Spleen (tissue), 11 donors: ENCODE measurements at regions not wholly inside any gene's neighbourhood (a gene's known extent, or its start where the extent isn't known, plus 50 kb on each side); places are given as distances from the start of the nearest gene placed in this dataset.
"Not testable (repeated sequence)": the region's sequence is repeated elsewhere in the genome, so short reads cannot be mapped to it uniquely, and the experiment has no call there.

ENCODE experiments used
- DNase-seq: peaks from one replicate; pipeline ENCODE4 v3.0.0-alpha.2; 2020
- H3K27ac ChIP-seq, 8 donors: fragments of 200-600 bp; sonication (generic) in 7 of 8; 1 replicate in 4 of 8; 2 replicates in 4 of 8; pipeline versions ENCODE4 v1.5.0 to v1.8.0; 2016 to 2021; ENCODE audit warnings: inconsistent platforms in 4 of 8, mild to moderate bottlenecking in 4 of 8, moderate library complexity in 1 of 8
- H3K27me3 ChIP-seq, 7 donors: fragments of 200-600 bp; sonication (generic) in 6 of 7; replicated peaks in 1 of 7; 1 replicate in 4 of 7; 2 replicates in 3 of 7; pipeline versions ENCODE4 v1.5.0 to v1.8.0; 2016 to 2021; ENCODE audit warnings: inconsistent platforms in 3 of 7, mild to moderate bottlenecking in 1 of 7
- H3K36me3 ChIP-seq, 6 donors: fragments of 200-600 bp; sonication (generic) in 5 of 6; 1 replicate in 4 of 6; 2 replicates in 2 of 6; pipeline versions ENCODE4 v1.5.0 to v1.8.0; 2016 to 2021; ENCODE audit warnings: inconsistent platforms in 2 of 6
- H3K4me1 ChIP-seq, 6 donors: fragments of 200-600 bp; sonication (generic) in 5 of 6; 1 replicate in 3 of 6; 2 replicates in 3 of 6; pipeline versions ENCODE4 v1.5.0 to v1.8.0; 2016 to 2021; ENCODE audit warnings: inconsistent platforms in 3 of 6
- H3K4me3 ChIP-seq, 8 donors: fragments of 200-600 bp; sonication (generic) in 7 of 8; 1 replicate in 4 of 8; 2 replicates in 4 of 8; pipeline versions ENCODE4 v1.5.0 to v1.8.0; 2016 to 2021; ENCODE audit warnings: inconsistent platforms in 4 of 8, mild to moderate bottlenecking in 4 of 8, moderate library complexity in 2 of 8
- H3K9me3 ChIP-seq, 8 donors: fragments of 200-600 bp; sonication (generic) in 7 of 8; 1 replicate in 4 of 8; 2 replicates in 4 of 8; pipeline versions ENCODE4 v1.5.0 to v1.8.0; 2016 to 2021; ENCODE audit warnings: inconsistent platforms in 4 of 8
- CTCF ChIP-seq, 11 experiments: fragments of 200-600 bp in 7 of 11; fragments of 450-650 bp in 4 of 11; sonication (generic) in 4 of 11; IDR thresholded peaks in 8 of 11; conservative IDR thresholded peaks in 3 of 11; 1 replicate in 7 of 11; 2 replicates in 4 of 11; pipeline versions ENCODE4 v1.4.0 to v1.8.0; 2016 to 2021; ENCODE audit warnings: antibody characterized with exemption in 11 of 11, inconsistent platforms in 4 of 11, mild to moderate bottlenecking in 1 of 11
- POLR2A ChIP-seq, 3 donors: fragments of 450-650 bp; IDR thresholded peaks; one replicate each; pipeline ENCODE4 v1.5.1; 2017; ENCODE audit warnings: antibody characterized with exemption in 3 of 3, mild to moderate bottlenecking in 1 of 3
- POLR2AphosphoS5 ChIP-seq, 3 donors: sonication (generic); formaldehyde crosslinking; IDR thresholded peaks; one replicate each; pipeline ENCODE4 v1.5.1; 2017; ENCODE audit warnings: antibody characterized with exemption in 3 of 3
- WGBS, 5 donors: extraction: QIAGEN DNeasy Blood & Tissue Kit in 3 of 5; methylation state at CpG; one replicate each; pipeline versions ENCODE4 v1.1.5 to v1.1.7; 2013 to 2018; 5-methylcytosine and 5-hydroxymethylcytosine counted together
- intact Hi-C: fragments of 100-400 bp; cut with DNase I; formaldehyde crosslinking; loops from one replicate; pipeline ENCODE4 v1.15.0; 2023; ENCODE audit warnings: low total_unique reads
- donor health status: healthy with polysubstance abuse.
- donor health status: DM: no; HTN: no; CAD: no; lungs with moderate emphysema.
- donor health status: DM: no; HTN: no; CAD: no.
- donor health status: Bipolar disorder and iron deficiency.
- donor health status: healthy.
- donor health status: DM: no; HTN: no; CAD: no.
- donor health status: DM: yes; HTN: yes; CAD: no.

- Histone ChIP-seq H3K27ac (no peak overlapping the region), H3K27me3 (no peaks in the 10 kb centered on the region), H3K4me3 (no peak overlapping the region), H3K9me3 (no peaks in the 10 kb centered on the region), H3K36me3 (no peaks in the 10 kb centered on the region), H3K4me1 (no peaks in the 10 kb centered on the region)
- 91 to 97% (median 92%) methylated on average over 1 of the region's 1 CpG for WGBS, 5 donors
- DNase-seq, result no peak
- TF ChIP-seq POLR2A (IDR thresholded peaks at IDR 0.05) (no peak), POLR2AphosphoS5 (IDR thresholded peaks at IDR 0.05) (no peak), CTCF (IDR thresholded peaks at IDR 0.05 in 8 of 11, conservative IDR thresholded peaks at IDR 0.05 in 3 of 11) (no peak)
- intact Hi-C loops, result no loop called here
Observed at GRCh38 chr10:85402541-85402940, 964.1 kb downstream of the GRID1 start.

- TF ChIP-seq POLR2AphosphoS5 (IDR thresholded peaks at IDR 0.05) (no peak), POLR2A (IDR thresholded peaks at IDR 0.05) (no peak)
- Histone ChIP-seq H3K27me3 (no peaks in the 10 kb centered on the region), H3K4me3 (no peak overlapping the region), H3K27ac (no peak overlapping the region), H3K4me1 (no peaks in the 10 kb centered on the region), H3K9me3 (peaks cover 0 to 19% (median 0%) of the 10 kb centered on the region in 8 donors), H3K36me3 (no peaks in the 10 kb centered on the region)
- no peak for DNase-seq
- intact Hi-C loops, result no loop called here
- 38 to 67% (median 65%) methylated on average over 3 of the region's 3 CpGs for WGBS, 5 donors
Observed at GRCh38 chr10:85407088-85407487, 959.5 kb downstream of the GRID1 start.

- peaks cover 0 to 26% (median 0%) of the 10 kb centered on the region in 8 donors for H3K9me3 ChIP-seq
- no peak for DNase-seq
- 79 to 97% (median 90%) methylated on average over 3 of the region's 3 CpGs for WGBS, 5 donors
- H3K36me3 ChIP-seq, result no peaks in the 10 kb centered on the region
- no peaks in the 10 kb centered on the region for H3K4me1 ChIP-seq
- H3K27ac ChIP-seq, result no peak overlapping the region
- TF ChIP-seq CTCF (IDR thresholded peaks at IDR 0.05 in 8 of 11, conservative IDR thresholded peaks at IDR 0.05 in 3 of 11) (no peak), POLR2AphosphoS5 (IDR thresholded peaks at IDR 0.05) (no peak), POLR2A (IDR thresholded peaks at IDR 0.05) (no peak)
- no peaks in the 10 kb centered on the region for H3K27me3 ChIP-seq
- H3K4me3 ChIP-seq, result no peak overlapping the region
- intact Hi-C loops, result no loop called here
Observed at GRCh38 chr10:85408388-85408787, 958.2 kb downstream of the GRID1 start.

- H3K4me3 ChIP-seq, H3K27me3 ChIP-seq, H3K36me3 ChIP-seq, intact Hi-C loops, H3K4me1 ChIP-seq, H3K27ac ChIP-seq, DNase-seq: not testable (repeated sequence)
- WGBS, 5 donors, result 65 to 81% (median 78%) methylated on average over 3 of the region's 3 CpGs
- H3K9me3 ChIP-seq, result peaks cover 0 to 26% (median 0%) of the 10 kb centered on the region in 8 donors
Observed at GRCh38 chr10:85410586-85410985, 956.0 kb downstream of the GRID1 start.

GRCh38 chr10:85413570-85413969 lies 953.0 kb downstream of the GRID1 start:
- intact Hi-C loops, result no loop called here
- no peak for DNase-seq
- H3K27me3 ChIP-seq, result no peaks in the 10 kb centered on the region
- peaks cover 0 to 29% (median 0%) of the 10 kb centered on the region in 8 donors for H3K9me3 ChIP-seq
- no peaks in the 10 kb centered on the region for H3K36me3 ChIP-seq
- H3K4me1 ChIP-seq, result no peaks in the 10 kb centered on the region
- WGBS, 5 donors, result 57 to 75% (median 63%) methylated on average over 5 of the region's 5 CpGs
- TF ChIP-seq POLR2A (IDR thresholded peaks at IDR 0.05), result no peak
- TF ChIP-seq CTCF (IDR thresholded peaks at IDR 0.05 in 8 of 11, conservative IDR thresholded peaks at IDR 0.05 in 3 of 11), result no peak
- no peak for TF ChIP-seq POLR2AphosphoS5 (IDR thresholded peaks at IDR 0.05)
- H3K4me3 ChIP-seq, result no peak overlapping the region
- no peak overlapping the region for H3K27ac ChIP-seq
